Adrenal gland (tissue), 5 donors: ENCODE measurements at regions not wholly inside any gene's neighbourhood (a gene's known extent, or its start where the extent isn't known, plus 50 kb on each side); places are given as distances from the start of the nearest gene placed in this dataset.

Source experiments
- CTCF ChIP-seq, 6 experiments: fragments of 450-650 bp in 4 of 6; fragments of 200-600 bp in 2 of 6; sonication (generic) in 1 of 6; IDR thresholded peaks; 1 replicate in 5 of 6; 2 replicates in 1 of 6; pipeline versions ENCODE4 v1.5.1 to v1.8.0; 2016 to 2021; ENCODE audit warnings: antibody characterized with exemption in 6 of 6, mild to moderate bottlenecking in 2 of 6, moderate library complexity in 1 of 6
- POLR2A ChIP-seq, 2 donors: fragments of 450-650 bp; IDR thresholded peaks; one replicate each; pipeline ENCODE4 v1.6.1; 2017; ENCODE audit warnings: antibody characterized with exemption in 2 of 2, mild to moderate bottlenecking in 2 of 2, moderate library complexity in 1 of 2
- donor health status: DM: no; HTN: no; CAD: no.

GRCh38 chr18:61245276-61245675 lies 88.0 kb upstream of the CDH20 start:
- TF ChIP-seq CTCF (IDR thresholded peaks at IDR 0.05) (no peak), POLR2A (IDR thresholded peaks at IDR 0.05) (no peak)
